OCI-M2 (cell line): ENCODE measurements at regions not wholly inside any gene's neighbourhood (a gene's known extent, or its start where the extent isn't known, plus 50 kb on each side); places are given as distances from the start of the nearest gene placed in this dataset.

ENCODE experiments used
- DNase-seq: peaks from one replicate; lab custom pipeline; 2025; ENCODE audit not compliant: unreplicated experiment; lab: John Stamatoyannopoulos, UW

DNA sequence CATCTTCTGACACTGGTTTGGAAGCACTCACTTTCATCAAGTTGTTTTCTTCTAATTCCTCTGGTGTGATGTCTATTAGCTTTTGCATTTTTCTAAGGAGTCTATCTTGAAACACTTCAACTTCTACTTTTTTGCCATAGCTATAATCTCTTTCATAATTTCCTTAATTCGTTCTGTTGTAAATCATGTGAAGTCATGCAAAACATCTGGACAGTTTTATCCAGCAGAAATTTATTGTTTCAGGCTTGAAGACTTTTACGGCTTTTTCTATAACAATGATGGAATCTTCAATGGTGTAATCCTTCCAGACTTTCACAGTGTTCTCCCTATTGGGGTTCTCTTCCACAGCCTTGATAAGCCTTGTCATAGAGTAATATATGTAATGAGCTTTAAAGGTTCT is 74.9 kb upstream of the PABPC4L start:
- no peak for DNase-seq

DNA sequence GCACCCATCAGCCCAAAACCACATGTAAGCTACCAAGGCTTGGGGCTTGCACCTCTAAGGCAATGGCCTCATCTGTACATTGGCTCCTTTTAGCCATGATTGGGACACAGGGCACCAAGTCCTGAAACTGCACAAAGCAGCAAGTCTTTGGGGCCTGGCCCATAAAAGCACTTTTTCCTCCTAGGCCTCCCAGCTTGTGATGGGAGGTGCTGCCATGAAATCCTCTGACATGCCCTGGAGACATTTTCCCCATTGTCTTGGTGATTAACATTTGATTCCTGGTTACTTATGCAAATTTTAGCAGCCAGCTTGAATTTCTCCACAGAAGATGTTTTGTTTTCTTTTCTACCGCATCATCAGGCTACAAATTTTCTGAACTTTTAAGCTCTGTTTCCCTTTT is 58.5 kb upstream of the PABPC4L start:
- DNase-seq = no peak
